ENCODE measurements at regions not wholly inside any gene's neighbourhood (a gene's known extent, or its start where the extent isn't known, plus 50 kb on each side); places are given as distances from the start of the nearest gene placed in this dataset.

GRCh38 chr2:59655809-59656208, 897.6 kb downstream of the BCL11A start:
- TF ChIP-seq EZH2phosphoT487 (IDR thresholded peaks at IDR 0.05; ENCODE audit: low read length) = no peak
- no peak for TF ChIP-seq EZH2 (optimal IDR thresholded peaks at IDR 0.05; ENCODE audit: low read depth, low read length)

Data from MM.1S (cell line).